ENCODE measurements at regions not wholly inside any gene's neighbourhood (a gene's known extent, or its start where the extent isn't known, plus 50 kb on each side); places are given as distances from the start of the nearest gene placed in this dataset.

- DNase-seq (ENCODE audit: low read depth), result no peak
- TF ChIP-seq CTCF (IDR thresholded peaks at IDR 0.05; ENCODE audit: insufficient read depth, low read depth, low read length, missing control alignments), result no peak
- H3K4me3 ChIP-seq (ENCODE audit: low read length), result no peak overlapping the region
These were observed 288.3 kb upstream of the ANO3 start for GRCh38 chr11:26043665-26044064.

GRCh38 chr11:26044389-26044788 is 287.5 kb upstream of the ANO3 start:
- no peak for TF ChIP-seq CTCF (IDR thresholded peaks at IDR 0.05; ENCODE audit: insufficient read depth, low read depth, low read length, missing control alignments)
- no peak overlapping the region for H3K4me3 ChIP-seq (ENCODE audit: low read length)
- no peak for DNase-seq (ENCODE audit: low read depth)

- DNase-seq (ENCODE audit: low read depth), result peak; percentile 73
These were observed 286.8 kb upstream of the ANO3 start for GRCh38 chr11:26045082-26045481.

GRCh38 chr11:26048271-26048670 is 283.7 kb upstream of the ANO3 start:
- H3K4me3 ChIP-seq (ENCODE audit: low read length), result no peak overlapping the region
- no peak for TF ChIP-seq CTCF (IDR thresholded peaks at IDR 0.05; ENCODE audit: insufficient read depth, low read depth, low read length, missing control alignments)
- no peak for DNase-seq (ENCODE audit: low read depth)

More at GRCh38 chr11:26045082-26045481, 286.8 kb upstream of the ANO3 start:
- no peak for TF ChIP-seq CTCF (IDR thresholded peaks at IDR 0.05; ENCODE audit: insufficient read depth, low read depth, low read length, missing control alignments)
- no peak overlapping the region for H3K4me3 ChIP-seq (ENCODE audit: low read length)

GRCh38 chr11:26053966-26054365 is 278.0 kb upstream of the ANO3 start:
- no peak overlapping the region for H3K4me3 ChIP-seq (ENCODE audit: low read length)
- TF ChIP-seq CTCF (IDR thresholded peaks at IDR 0.05; ENCODE audit: insufficient read depth, low read depth, low read length, missing control alignments), result no peak
- DNase-seq (ENCODE audit: low read depth), result no peak

- H3K4me3 ChIP-seq (ENCODE audit: low read length), result no peak overlapping the region
- no peak for TF ChIP-seq CTCF (IDR thresholded peaks at IDR 0.05; ENCODE audit: insufficient read depth, low read depth, low read length, missing control alignments)
- DNase-seq (ENCODE audit: low read depth), result no peak
These were observed 269.3 kb upstream of the ANO3 start for GRCh38 chr11:26062660-26063059.

- no peak for DNase-seq (ENCODE audit: low read depth)
- TF ChIP-seq CTCF (IDR thresholded peaks at IDR 0.05; ENCODE audit: insufficient read depth, low read depth, low read length, missing control alignments), result no peak
- no peak overlapping the region for H3K4me3 ChIP-seq (ENCODE audit: low read length)
These were observed 268.0 kb upstream of the ANO3 start for GRCh38 chr11:26063915-26064314.

Measured in epithelial cell of esophagus (primary cell).